Activated naive CD4-positive, alpha-beta T cell treated with anti-CD3 and anti-CD28 coated beads for 36 hours (primary cell): ENCODE measurements at regions not wholly inside any gene's neighbourhood (a gene's known extent, or its start where the extent isn't known, plus 50 kb on each side); places are given as distances from the start of the nearest gene placed in this dataset.
"Not testable (repeated sequence)": the region's sequence is repeated elsewhere in the genome, so short reads cannot be mapped to it uniquely, and the experiment has no call there.

ENCODE experiments used
- CTCF ChIA-PET: fragments of 350-600 bp; sonication (Branson Sonifier 250); formaldehyde crosslinking; loops from one replicate; lab custom pipeline; 2021; ENCODE audit warnings: antibody characterized with exemption; lab: Charles Lee
- DNase-seq: peaks from one replicate; pipeline ENCODE4 v3.0.0-alpha.2; 2020
- H3K27ac Mint-ChIP-seq: one replicate; pipeline ENCODE4 v1.8.0; 2021; ENCODE audit warnings: mild to moderate bottlenecking, mixed read lengths
- H3K27me3 Mint-ChIP-seq: one replicate; pipeline ENCODE4 v1.8.0; 2021; ENCODE audit warnings: low read depth, mixed read lengths
- H3K36me3 Mint-ChIP-seq: one replicate; pipeline ENCODE4 v1.8.0; 2021; ENCODE audit warnings: low read depth, mixed read lengths
- H3K4me1 Mint-ChIP-seq: one replicate; pipeline ENCODE4 v1.8.0; 2021; ENCODE audit warnings: low read depth, mixed read lengths
- H3K4me3 Mint-ChIP-seq: one replicate; pipeline ENCODE4 v1.8.0; 2021; ENCODE audit warnings: mild to moderate bottlenecking, moderate library complexity, mixed read lengths
- H3K9me3 Mint-ChIP-seq: one replicate; pipeline ENCODE4 v1.8.0; 2021; ENCODE audit warnings: mixed read lengths
- intact Hi-C: fragments of 100-400 bp; cut with micrococcal nuclease; formaldehyde crosslinking; loops from one replicate; pipeline ENCODE4 v1.15.1; 2023

GRCh38 chr4:91851456-91851855 lies 452.3 kb upstream of the GRID2 start:
- Mint-ChIP-seq H3K4me1 (no peaks in the 10 kb centered on the region), H3K4me3 (no peak overlapping the region), H3K9me3 (peaks cover 5% of the 10 kb centered on the region), H3K27me3 (no peaks in the 10 kb centered on the region), H3K27ac (no peak overlapping the region), H3K36me3 (no peaks in the 10 kb centered on the region)
- CTCF ChIA-PET, result no interaction called here
- DNase-seq, result no peak
- intact Hi-C loops, result no loop called here

GRCh38 chr4:91887926-91888325 lies 415.8 kb upstream of the GRID2 start:
- H3K27ac Mint-ChIP-seq, result no peak overlapping the region

GRCh38 chr4:91891217-91891616 lies 412.5 kb upstream of the GRID2 start:
- H3K27ac Mint-ChIP-seq, DNase-seq, H3K36me3 Mint-ChIP-seq, H3K4me3 Mint-ChIP-seq, intact Hi-C loops, CTCF ChIA-PET, H3K27me3 Mint-ChIP-seq, H3K4me1 Mint-ChIP-seq: not testable (repeated sequence)
- peaks cover 12% of the 10 kb centered on the region for H3K9me3 Mint-ChIP-seq

More at GRCh38 chr4:91887926-91888325, 415.8 kb upstream of the GRID2 start:
- CTCF ChIA-PET, result no interaction called here
- H3K9me3 Mint-ChIP-seq, result peaks cover 1% of the 10 kb centered on the region
- no peaks in the 10 kb centered on the region for H3K27me3 Mint-ChIP-seq
- intact Hi-C loops, result no loop called here
- no peak for DNase-seq
- no peak overlapping the region for H3K4me3 Mint-ChIP-seq
- no peaks in the 10 kb centered on the region for H3K4me1 Mint-ChIP-seq
- H3K36me3 Mint-ChIP-seq, result no peaks in the 10 kb centered on the region

- H3K4me1 Mint-ChIP-seq, result no peaks in the 10 kb centered on the region
- H3K36me3 Mint-ChIP-seq, result no peaks in the 10 kb centered on the region
- CTCF ChIA-PET, result interaction anchor here (0.6 kb wide), 1 partner anchor 1839 kb away, joined by 3 read pairs; no protein-coding TSS in a partner anchor
- H3K4me3 Mint-ChIP-seq, result no peak overlapping the region
- DNase-seq, result no peak
- H3K27me3 Mint-ChIP-seq, result no peaks in the 10 kb centered on the region
- H3K27ac Mint-ChIP-seq, result no peak overlapping the region
- H3K9me3 Mint-ChIP-seq, result peaks cover 12% of the 10 kb centered on the region
- intact Hi-C loops, result no loop called here
Observed at GRCh38 chr4:91894006-91894405, 409.8 kb upstream of the GRID2 start.

- DNase-seq, result no peak
- intact Hi-C loops, result no loop called here
- no peaks in the 10 kb centered on the region for H3K9me3 Mint-ChIP-seq
- H3K27me3 Mint-ChIP-seq, result no peaks in the 10 kb centered on the region
- CTCF ChIA-PET, result no interaction called here
- H3K27ac Mint-ChIP-seq, result no peak overlapping the region
- no peaks in the 10 kb centered on the region for H3K4me1 Mint-ChIP-seq
- no peaks in the 10 kb centered on the region for H3K36me3 Mint-ChIP-seq
- H3K4me3 Mint-ChIP-seq, result no peak overlapping the region
Observed at GRCh38 chr4:91904556-91904955, 399.2 kb upstream of the GRID2 start.

- intact Hi-C loops, result no loop called here
Observed at GRCh38 chr4:91909963-91910362, 393.8 kb upstream of the GRID2 start.

GRCh38 chr4:91914176-91914804 lies 389.5 kb upstream of the GRID2 start:
- no peak overlapping the region for H3K4me3 Mint-ChIP-seq
- CTCF ChIA-PET, result no interaction called here
- no peak for DNase-seq
- H3K27me3 Mint-ChIP-seq, result no peaks in the 10 kb centered on the region
- no peaks in the 10 kb centered on the region for H3K36me3 Mint-ChIP-seq
- H3K9me3 Mint-ChIP-seq, result peaks cover 5% of the 10 kb centered on the region
- intact Hi-C loops, result no loop called here
- no peaks in the 10 kb centered on the region for H3K4me1 Mint-ChIP-seq
- no peak overlapping the region for H3K27ac Mint-ChIP-seq

More at GRCh38 chr4:91909963-91910362, 393.8 kb upstream of the GRID2 start:
- CTCF ChIA-PET, result no interaction called here
- no peak overlapping the region for H3K27ac Mint-ChIP-seq
- H3K9me3 Mint-ChIP-seq, result no peaks in the 10 kb centered on the region
- H3K4me3 Mint-ChIP-seq, result no peak overlapping the region
- H3K36me3 Mint-ChIP-seq, result no peaks in the 10 kb centered on the region
- no peaks in the 10 kb centered on the region for H3K27me3 Mint-ChIP-seq
- H3K4me1 Mint-ChIP-seq, result no peaks in the 10 kb centered on the region
- no peak for DNase-seq

GRCh38 chr4:91916219-91916618 lies 387.5 kb upstream of the GRID2 start:
- H3K36me3 Mint-ChIP-seq, result no peaks in the 10 kb centered on the region
- DNase-seq, result no peak
- CTCF ChIA-PET, result no interaction called here
- intact Hi-C loops, result no loop called here
- peaks cover 5% of the 10 kb centered on the region for H3K9me3 Mint-ChIP-seq
- H3K4me1 Mint-ChIP-seq, result no peaks in the 10 kb centered on the region
- H3K4me3 Mint-ChIP-seq, result no peak overlapping the region
- no peak overlapping the region for H3K27ac Mint-ChIP-seq
- H3K27me3 Mint-ChIP-seq, result no peaks in the 10 kb centered on the region

GRCh38 chr4:91924625-91925024 lies 379.1 kb upstream of the GRID2 start:
- Mint-ChIP-seq H3K27ac (no peak overlapping the region), H3K4me1 (no peaks in the 10 kb centered on the region), H3K9me3 (peaks cover 15% of the 10 kb centered on the region), H3K27me3 (no peaks in the 10 kb centered on the region), H3K36me3 (no peaks in the 10 kb centered on the region), H3K4me3 (no peak overlapping the region)
- CTCF ChIA-PET, result no interaction called here
- intact Hi-C loops, result no loop called here
- no peak for DNase-seq

GRCh38 chr4:91935217-91935616 lies 368.5 kb upstream of the GRID2 start:
- no peak for DNase-seq
- H3K9me3 Mint-ChIP-seq, result no peaks in the 10 kb centered on the region
- intact Hi-C loops, result no loop called here
- no peak overlapping the region for H3K27ac Mint-ChIP-seq
- H3K27me3 Mint-ChIP-seq, result no peaks in the 10 kb centered on the region
- CTCF ChIA-PET, result no interaction called here
- no peaks in the 10 kb centered on the region for H3K4me1 Mint-ChIP-seq
- H3K36me3 Mint-ChIP-seq, result no peaks in the 10 kb centered on the region
- H3K4me3 Mint-ChIP-seq, result no peak overlapping the region

- Mint-ChIP-seq H3K4me3 (no peak overlapping the region), H3K9me3 (no peaks in the 10 kb centered on the region), H3K27me3 (no peaks in the 10 kb centered on the region), H3K36me3 (no peaks in the 10 kb centered on the region), H3K27ac (no peak overlapping the region), H3K4me1 (no peaks in the 10 kb centered on the region)
- CTCF ChIA-PET, result interaction anchor here (0.6 kb wide), 1 partner anchor 734 kb away, joined by 3 read pairs; no protein-coding TSS in a partner anchor
- intact Hi-C loops, result no loop called here
- no peak for DNase-seq
Observed at GRCh38 chr4:91936311-91936710, 367.5 kb upstream of the GRID2 start.

- no peak for DNase-seq
- Mint-ChIP-seq H3K27me3 (no peaks in the 10 kb centered on the region), H3K27ac (no peak overlapping the region), H3K4me3 (no peak overlapping the region), H3K9me3 (peaks cover 5% of the 10 kb centered on the region), H3K4me1 (no peaks in the 10 kb centered on the region), H3K36me3 (no peaks in the 10 kb centered on the region)
- CTCF ChIA-PET, result no interaction called here
- intact Hi-C loops, result no loop called here
Observed at GRCh38 chr4:91957963-91958362, 345.8 kb upstream of the GRID2 start.

GRCh38 chr4:91958596-91958995 lies 345.2 kb upstream of the GRID2 start:
- intact Hi-C loops, result no loop called here
- Mint-ChIP-seq H3K4me1 (no peaks in the 10 kb centered on the region), H3K27ac (no peak overlapping the region), H3K27me3 (no peaks in the 10 kb centered on the region), H3K4me3 (no peak overlapping the region), H3K36me3 (no peaks in the 10 kb centered on the region), H3K9me3 (peaks cover 5% of the 10 kb centered on the region)
- CTCF ChIA-PET, result no interaction called here
- DNase-seq, result no peak
